ENCODE measurements at regions not wholly inside any gene's neighbourhood (a gene's known extent, or its start where the extent isn't known, plus 50 kb on each side); places are given as distances from the start of the nearest gene placed in this dataset.

DNA sequence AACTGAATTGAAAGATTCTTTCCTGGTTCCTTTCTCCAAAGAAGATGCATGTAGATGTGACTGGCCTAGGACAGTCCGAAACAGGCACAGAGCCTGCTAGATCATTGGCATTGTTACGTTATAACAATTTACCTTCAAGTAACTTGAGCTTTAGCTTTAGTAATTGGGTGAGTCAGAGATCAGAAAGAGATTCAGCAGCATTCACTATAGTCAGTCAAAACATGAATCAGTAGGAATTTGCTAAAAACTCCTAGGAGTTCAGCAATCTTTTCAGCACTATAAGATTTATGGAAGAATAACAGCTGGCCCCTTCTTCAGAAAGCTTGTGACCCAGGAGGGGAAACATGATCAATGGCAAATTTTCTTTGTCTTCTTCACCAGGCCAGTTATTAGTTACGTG is 281.7 kb upstream of the PRDM1 start (continued):
- TF ChIP-seq, protein P1, sequence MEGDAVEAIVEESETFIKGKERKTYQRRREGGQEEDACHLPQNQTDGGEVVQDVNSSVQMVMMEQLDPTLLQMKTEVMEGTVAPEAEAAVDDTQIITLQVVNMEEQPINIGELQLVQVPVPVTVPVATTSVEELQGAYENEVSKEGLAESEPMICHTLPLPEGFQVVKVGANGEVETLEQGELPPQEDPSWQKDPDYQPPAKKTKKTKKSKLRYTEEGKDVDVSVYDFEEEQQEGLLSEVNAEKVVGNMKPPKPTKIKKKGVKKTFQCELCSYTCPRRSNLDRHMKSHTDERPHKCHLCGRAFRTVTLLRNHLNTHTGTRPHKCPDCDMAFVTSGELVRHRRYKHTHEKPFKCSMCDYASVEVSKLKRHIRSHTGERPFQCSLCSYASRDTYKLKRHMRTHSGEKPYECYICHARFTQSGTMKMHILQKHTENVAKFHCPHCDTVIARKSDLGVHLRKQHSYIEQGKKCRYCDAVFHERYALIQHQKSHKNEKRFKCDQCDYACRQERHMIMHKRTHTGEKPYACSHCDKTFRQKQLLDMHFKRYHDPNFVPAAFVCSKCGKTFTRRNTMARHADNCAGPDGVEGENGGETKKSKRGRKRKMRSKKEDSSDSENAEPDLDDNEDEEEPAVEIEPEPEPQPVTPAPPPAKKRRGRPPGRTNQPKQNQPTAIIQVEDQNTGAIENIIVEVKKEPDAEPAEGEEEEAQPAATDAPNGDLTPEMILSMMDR (IDR thresholded peaks at IDR 0.05): no peak
- TF ChIP-seq SMC3 (IDR thresholded peaks at IDR 0.05; ENCODE audit: low read depth, low read length) (no peak), TCF12 (IDR thresholded peaks at IDR 0.05) (peak; percentile 91), JUND (IDR thresholded peaks at IDR 0.05) (peak; percentile 96), TEAD4 (IDR thresholded peaks at IDR 0.05; ENCODE audit: borderline replicate concordance, insufficient read depth) (peak; percentile 88)
- TF ChIP-seq, protein P2, sequence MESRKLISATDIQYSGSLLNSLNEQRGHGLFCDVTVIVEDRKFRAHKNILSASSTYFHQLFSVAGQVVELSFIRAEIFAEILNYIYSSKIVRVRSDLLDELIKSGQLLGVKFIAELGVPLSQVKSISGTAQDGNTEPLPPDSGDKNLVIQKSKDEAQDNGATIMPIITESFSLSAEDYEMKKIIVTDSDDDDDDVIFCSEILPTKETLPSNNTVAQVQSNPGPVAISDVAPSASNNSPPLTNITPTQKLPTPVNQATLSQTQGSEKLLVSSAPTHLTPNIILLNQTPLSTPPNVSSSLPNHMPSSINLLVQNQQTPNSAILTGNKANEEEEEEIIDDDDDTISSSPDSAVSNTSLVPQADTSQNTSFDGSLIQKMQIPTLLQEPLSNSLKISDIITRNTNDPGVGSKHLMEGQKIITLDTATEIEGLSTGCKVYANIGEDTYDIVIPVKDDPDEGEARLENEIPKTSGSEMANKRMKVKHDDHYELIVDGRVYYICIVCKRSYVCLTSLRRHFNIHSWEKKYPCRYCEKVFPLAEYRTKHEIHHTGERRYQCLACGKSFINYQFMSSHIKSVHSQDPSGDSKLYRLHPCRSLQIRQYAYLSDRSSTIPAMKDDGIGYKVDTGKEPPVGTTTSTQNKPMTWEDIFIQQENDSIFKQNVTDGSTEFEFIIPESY (IDR thresholded peaks at IDR 0.05; ENCODE audit: borderline replicate concordance, low read depth): peak; percentile 69; the same call in 1 of the 2 replicates

GRCh38 chr6:105804000-105804399 is 282.1 kb upstream of the PRDM1 start:
- no peaks in the 10 kb centered on the region for H3K79me2 ChIP-seq (ENCODE audit: insufficient read depth)
- no peak for DNase-seq
- no peak overlapping the region for H3K9ac ChIP-seq
- 9% methylated on average over 1 of the region's 1 CpG for WGBS (ENCODE audit: low lambda C conversion rate)
- no peak overlapping the region for H2AFZ ChIP-seq (ENCODE audit: low read depth)
- no peaks in the 10 kb centered on the region for H3K27me3 ChIP-seq (ENCODE audit: insufficient read depth)
- no peaks in the 10 kb centered on the region for H3K36me3 ChIP-seq (replicated peaks in 1 of 2; ENCODE audit: control insufficient read depth in 1 of 2, insufficient read depth in 2 of 2, low read length in 1 of 2)
- peaks cover 0 to 5% of the 10 kb centered on the region in 2 experiments; a peak in 1 of 4 replicates for H3K4me1 ChIP-seq (ENCODE audit: control insufficient read depth in 1 of 2, insufficient read depth in 2 of 2, low read depth in 1 of 2, low read length in 1 of 2)
- H4K20me1 ChIP-seq (ENCODE audit: insufficient read depth): no peaks in the 10 kb centered on the region
- H3K4me2 ChIP-seq: no peak overlapping the region; the same call in 1 of the 2 replicates
- POLR2A ChIA-PET: no interaction called here
- H3K9me3 ChIP-seq: no peaks in the 10 kb centered on the region
- CTCF ChIA-PET: interaction anchor here (0.5 kb wide), 1 partner anchor 635 kb away, joined by 4 read pairs; no protein-coding TSS in a partner anchor
- H3K4me3 ChIP-seq (ENCODE audit: low read depth in 2 of 2, low read length in 1 of 2): no peak overlapping the region
- H3K27ac ChIP-seq (ENCODE audit: low read depth in 2 of 2, low read length in 1 of 2): peak overlapping the region in 1 of 2 experiments; percentile 72; a peak in 3 of 4 replicates
- H3F3A ChIP-seq (replicated peaks; ENCODE audit: insufficient read depth): peaks cover 11% of the 10 kb centered on the region
- no peaks in the 10 kb centered on the region for H3K9me2 ChIP-seq
- TF ChIP-seq TAF1 (IDR thresholded peaks at IDR 0.05; ENCODE audit: borderline replicate concordance, low read depth, low read length): no peak
- TF ChIP-seq USF1 (IDR thresholded peaks at IDR 0.05; ENCODE audit: borderline replicate concordance, low read depth): no peak
- no peak for TF ChIP-seq RAD21 (IDR thresholded peaks at IDR 0.05; ENCODE audit: low read length)
- TF ChIP-seq ELF1 (IDR thresholded peaks at IDR 0.05): no peak
- no peak for TF ChIP-seq REST (IDR thresholded peaks at IDR 0.05; ENCODE audit: low read depth, low read length)
- TF ChIP-seq, protein P3, sequence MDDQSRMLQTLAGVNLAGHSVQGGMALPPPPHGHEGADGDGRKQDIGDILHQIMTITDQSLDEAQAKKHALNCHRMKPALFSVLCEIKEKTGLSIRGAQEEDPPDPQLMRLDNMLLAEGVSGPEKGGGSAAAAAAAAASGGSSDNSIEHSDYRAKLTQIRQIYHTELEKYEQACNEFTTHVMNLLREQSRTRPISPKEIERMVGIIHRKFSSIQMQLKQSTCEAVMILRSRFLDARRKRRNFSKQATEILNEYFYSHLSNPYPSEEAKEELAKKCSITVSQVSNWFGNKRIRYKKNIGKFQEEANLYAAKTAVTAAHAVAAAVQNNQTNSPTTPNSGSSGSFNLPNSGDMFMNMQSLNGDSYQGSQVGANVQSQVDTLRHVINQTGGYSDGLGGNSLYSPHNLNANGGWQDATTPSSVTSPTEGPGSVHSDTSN (IDR thresholded peaks at IDR 0.05): no peak
- TF ChIP-seq TCF12 (IDR thresholded peaks at IDR 0.05): no peak
- TF ChIP-seq CHD2 (IDR thresholded peaks at IDR 0.05; ENCODE audit: low read length, partially characterized antibody): no peak
- no peak for TF ChIP-seq MXI1 (IDR thresholded peaks at IDR 0.05; ENCODE audit: low read depth, low read length)
- TF ChIP-seq EZH2phosphoT487 (IDR thresholded peaks at IDR 0.05; ENCODE audit: borderline replicate concordance, low read depth): no peak
- no peak for TF ChIP-seq JUND (IDR thresholded peaks at IDR 0.05)
- TF ChIP-seq, protein P1 (IDR thresholded peaks at IDR 0.05): no peak
- no peak for TF ChIP-seq SIN3A (IDR thresholded peaks at IDR 0.05; ENCODE audit: borderline replicate concordance, low read depth, low read length)
- TF ChIP-seq RFX5 (IDR thresholded peaks at IDR 0.05; ENCODE audit: low read length): no peak
- no peak for TF ChIP-seq FOSL2 (IDR thresholded peaks at IDR 0.05; ENCODE audit: borderline replicate concordance, low read depth)
- no peak for TF ChIP-seq SMC3 (IDR thresholded peaks at IDR 0.05; ENCODE audit: low read depth, low read length)
